Neural cell (in vitro differentiated cells): ENCODE measurements at regions not wholly inside any gene's neighbourhood (a gene's known extent, or its start where the extent isn't known, plus 50 kb on each side); places are given as distances from the start of the nearest gene placed in this dataset.

Experiments
- H2AFZ ChIP-seq: fragments of 200-600, 300-800 bp; sonication (generic), shearing (Covaris generic); 2 replicates; pipeline ENCODE4 v1.6.0; 2014; ENCODE audit warnings: low read depth, mild to moderate bottlenecking, antibody characterized with exemption, low read length, moderate library complexity
- H3F3A ChIP-seq: fragments of 200-600 bp; shearing (Covaris generic); 2 replicates; pipeline ENCODE4 v1.6.1; 2016; ENCODE audit warnings: mild to moderate bottlenecking, moderate library complexity, mixed read lengths, antibody characterized with exemption, low read length; ENCODE audit not compliant: insufficient read depth, poor library complexity, severe bottlenecking
- H3K27ac ChIP-seq: fragments of 200-600, 300-800 bp; sonication (generic), shearing (Covaris generic); 2 replicates; pipeline ENCODE4 v1.5.1; 2014; ENCODE audit warnings: mild to moderate bottlenecking, low read length, moderate library complexity
- H3K27me3 ChIP-seq: fragments of 300-800, 200-600 bp; sonication (generic), shearing (Covaris generic); 2 replicates; pipeline ENCODE4 v1.6.0; 2014; ENCODE audit warnings: mild to moderate bottlenecking, low read depth, low read length, moderate library complexity; ENCODE audit not compliant: insufficient read depth
- H3K36me3 ChIP-seq: fragments of 300-800, 200-600 bp; sonication (generic), shearing (Covaris generic); 2 replicates; pipeline ENCODE4 v1.5.1; 2014; ENCODE audit warnings: mild to moderate bottlenecking, antibody characterized with exemption, low read length, moderate library complexity; ENCODE audit not compliant: insufficient read depth
- H3K4me2 ChIP-seq: fragments of 300-800, 200-600 bp; sonication (generic), shearing (Covaris generic); 2 replicates; pipeline ENCODE4 v1.6.0; 2014; ENCODE audit warnings: mild to moderate bottlenecking, low read length
- H3K4me3 ChIP-seq: fragments of 300-800, 200-600 bp; sonication (generic), shearing (Covaris generic); 2 replicates; pipeline ENCODE4 v1.5.1; 2014; ENCODE audit warnings: mild to moderate bottlenecking, low read length, moderate library complexity
- H3K79me2 ChIP-seq: fragments of 200-600 bp; shearing (Covaris generic); replicated peaks from 2 replicates; pipeline ENCODE4 v1.6.0; 2014; ENCODE audit warnings: mild to moderate bottlenecking, low read length, moderate library complexity; ENCODE audit not compliant: insufficient read depth
- H3K9ac ChIP-seq: fragments of 300-800, 200-600 bp; sonication (generic), shearing (Covaris generic); 2 replicates; pipeline ENCODE4 v1.6.1; 2016; ENCODE audit warnings: mild to moderate bottlenecking, low read length, mixed read lengths
- H3K9me2 ChIP-seq: fragments of 200-600 bp; shearing (Covaris generic); 2 replicates; pipeline ENCODE4 v1.6.1; 2016; ENCODE audit warnings: mild to moderate bottlenecking, low read length, mixed read lengths; ENCODE audit not compliant: insufficient read depth
- H3K9me3 ChIP-seq: fragments of 200-600, 300-800 bp; sonication (generic), shearing (Covaris generic); 2 replicates; pipeline ENCODE4 v1.6.1; 2016; ENCODE audit warnings: mild to moderate bottlenecking, mixed run types, low read length, moderate library complexity, mixed read lengths
- H4K20me1 ChIP-seq: fragments of 200-600 bp; shearing (Covaris generic); 2 replicates; pipeline ENCODE4 v1.6.1; 2016; ENCODE audit warnings: mild to moderate bottlenecking, mixed run types; ENCODE audit not compliant: insufficient read depth
- CTCF ChIP-seq: fragments of 450-650 bp; IDR thresholded peaks from 2 replicates; pipeline ENCODE4 v1.5.1; 2014; ENCODE audit warnings: antibody characterized with exemption, mild to moderate bottlenecking, moderate library complexity; ENCODE audit not compliant: poor library complexity, severe bottlenecking
- EP300 ChIP-seq: fragments of 450-650 bp; conservative IDR thresholded peaks from 2 replicates; pipeline ENCODE4 v1.6.1; 2014; ENCODE audit warnings: antibody characterized with exemption, mild to moderate bottlenecking, moderate library complexity; ENCODE audit not compliant: poor library complexity, severe bottlenecking
- EZH2 ChIP-seq: fragments of 200-600, 300-800 bp; shearing (Covaris generic), sonication (generic); IDR thresholded peaks from 2 replicates; pipeline ENCODE4 v1.6.1; 2014; ENCODE audit warnings: antibody characterized with exemption, low read length, borderline replicate concordance, mild to moderate bottlenecking; ENCODE audit not compliant: insufficient read depth, poor library complexity, severe bottlenecking
- MXI1 ChIP-seq: fragments of 450-650 bp; conservative IDR thresholded peaks from 2 replicates; pipeline ENCODE4 v1.6.1; 2014; ENCODE audit warnings: antibody characterized with exemption, mild to moderate bottlenecking; ENCODE audit not compliant: poor library complexity, severe bottlenecking
- POLR2AphosphoS5 ChIP-seq: IDR thresholded peaks from 2 replicates; pipeline ENCODE4 v1.6.1; 2012
- RAD21 ChIP-seq: fragments of 450-650 bp; conservative IDR thresholded peaks from 2 replicates; pipeline ENCODE4 v1.6.1; 2014; ENCODE audit warnings: antibody characterized with exemption, mild to moderate bottlenecking, moderate library complexity
- REST ChIP-seq: IDR thresholded peaks from 2 replicates; pipeline ENCODE4 v1.6.1; 2012; ENCODE audit warnings: borderline replicate concordance
- SMC3 ChIP-seq: fragments of 450-650 bp; conservative IDR thresholded peaks from 2 replicates; pipeline ENCODE4 v1.6.1; 2014; ENCODE audit warnings: antibody characterized with exemption, mild to moderate bottlenecking, moderate library complexity; ENCODE audit not compliant: poor library complexity
- TAF1 ChIP-seq: IDR thresholded peaks from 2 replicates; pipeline ENCODE4 v1.6.1; 2012; ENCODE audit warnings: low read depth

- H3K9me2 ChIP-seq = no peaks in the 10 kb centered on the region
- H3K9me3 ChIP-seq = no peaks in the 10 kb centered on the region
- no peaks in the 10 kb centered on the region for H4K20me1 ChIP-seq
- H3K9ac ChIP-seq = no peak overlapping the region
- H2AFZ ChIP-seq = no peak overlapping the region
- no peaks in the 10 kb centered on the region for H3K79me2 ChIP-seq
- no peak for TF ChIP-seq SMC3
- no peak for TF ChIP-seq EZH2
- TF ChIP-seq TAF1 = no peak
- TF ChIP-seq RAD21 = no peak
- no peak for TF ChIP-seq POLR2AphosphoS5
- no peak for TF ChIP-seq MXI1
- no peak for TF ChIP-seq CTCF
- no peak for TF ChIP-seq EP300
- TF ChIP-seq REST = no peak
- no peak overlapping the region for H3K4me2 ChIP-seq
- H3K36me3 ChIP-seq = no peaks in the 10 kb centered on the region
- no peak overlapping the region for H3K4me3 ChIP-seq
- H3F3A ChIP-seq = no peaks in the 10 kb centered on the region
- no peaks in the 10 kb centered on the region for H3K27me3 ChIP-seq
- H3K27ac ChIP-seq = no peak overlapping the region
Observed at GRCh38 chr11:104564921-104565582, 333.2 kb downstream of the CASP12 start.

- no peak overlapping the region for H3K4me3 ChIP-seq
- H3K9me3 ChIP-seq = no peaks in the 10 kb centered on the region
- H3K9ac ChIP-seq = no peak overlapping the region
- no peaks in the 10 kb centered on the region for H4K20me1 ChIP-seq
- H3K79me2 ChIP-seq = no peaks in the 10 kb centered on the region
- no peak overlapping the region for H3K27ac ChIP-seq
- no peaks in the 10 kb centered on the region for H3K9me2 ChIP-seq
- no peaks in the 10 kb centered on the region for H3K27me3 ChIP-seq
- H3K36me3 ChIP-seq = no peaks in the 10 kb centered on the region
- H2AFZ ChIP-seq = no peak overlapping the region
- H3F3A ChIP-seq = no peaks in the 10 kb centered on the region
- TF ChIP-seq EZH2 = no peak
- no peak for TF ChIP-seq RAD21
- TF ChIP-seq TAF1 = no peak
- TF ChIP-seq REST = no peak
- no peak for TF ChIP-seq SMC3
- TF ChIP-seq POLR2AphosphoS5 = no peak
- TF ChIP-seq CTCF = no peak
- no peak for TF ChIP-seq MXI1
- H3K4me2 ChIP-seq = no peak overlapping the region
Observed at GRCh38 chr11:104556606-104557301, 341.5 kb downstream of the CASP12 start.
